ENCODE measurements at regions not wholly inside any gene's neighbourhood (a gene's known extent, or its start where the extent isn't known, plus 50 kb on each side); places are given as distances from the start of the nearest gene placed in this dataset.

GRCh38 chr2:12577091-12577490 is 139.6 kb upstream of the TRIB2 start:
- no peak for DNase-seq

- no peak for DNase-seq
These were observed 139.0 kb upstream of the TRIB2 start for GRCh38 chr2:12577567-12578253.

GRCh38 chr2:12579018-12579417 is 137.7 kb upstream of the TRIB2 start:
- DNase-seq = no peak

- DNase-seq = no peak
These were observed 132.4 kb upstream of the TRIB2 start for GRCh38 chr2:12584338-12584737.

GRCh38 chr2:12585784-12586183 is 131.0 kb upstream of the TRIB2 start:
- DNase-seq = no peak

DNA sequence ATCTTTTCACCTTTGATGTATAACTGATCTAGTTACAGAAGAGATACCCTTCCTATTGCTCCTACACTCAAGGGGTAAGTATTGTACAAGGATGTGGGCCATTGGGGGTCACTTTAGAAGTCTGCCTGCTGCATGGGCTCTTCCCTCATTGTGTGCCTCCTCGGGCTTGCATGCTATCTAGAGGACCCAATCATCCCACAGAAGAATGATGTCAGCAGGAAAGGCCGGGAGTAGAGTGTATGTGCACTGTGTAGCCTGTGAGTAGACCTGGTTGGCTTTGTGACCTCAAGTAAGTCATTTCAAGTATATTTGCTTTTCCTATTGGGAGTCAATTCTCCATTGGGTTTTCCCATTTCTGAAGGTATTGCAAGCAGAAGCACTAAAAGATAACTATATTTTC is 129.5 kb upstream of the TRIB2 start:
- no peak for DNase-seq

DNA sequence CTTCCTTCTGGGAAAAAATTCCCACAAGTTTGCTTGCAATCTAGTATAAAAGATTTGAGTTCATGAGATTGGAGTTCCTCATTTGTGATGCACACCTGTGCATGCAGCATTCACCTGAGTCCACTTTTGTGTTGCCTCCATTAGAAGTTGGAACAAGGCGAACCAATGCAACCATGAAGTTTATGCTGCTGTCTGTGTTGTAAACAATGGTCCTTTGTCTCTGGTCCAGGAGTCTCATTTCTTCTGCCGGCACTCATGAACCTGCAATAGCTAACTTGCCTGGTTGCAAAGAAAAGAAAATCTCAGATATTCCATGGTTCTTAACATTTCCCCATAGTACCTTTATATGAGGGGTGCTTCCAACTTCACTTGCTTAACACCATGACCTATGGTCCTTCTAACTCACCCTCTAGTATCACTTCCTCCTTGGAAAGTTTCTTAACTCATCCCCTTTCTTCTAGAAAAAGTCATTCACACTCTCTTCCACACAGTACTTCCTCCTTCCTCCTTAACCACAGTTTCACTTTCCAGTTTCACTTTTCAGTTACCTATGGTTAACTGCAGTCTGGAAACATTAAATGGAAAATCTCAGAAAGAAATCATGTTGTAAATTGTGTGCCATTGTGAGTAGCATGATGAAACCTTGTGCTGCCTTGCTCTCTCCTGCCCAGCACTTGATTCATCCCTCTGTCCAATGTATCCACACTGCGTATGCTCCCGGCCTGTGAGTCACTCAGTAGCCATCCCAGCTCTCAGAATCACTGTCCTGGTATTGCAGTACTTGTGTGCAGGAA is 128.8 kb upstream of the TRIB2 start:
- no peak for DNase-seq

GRCh38 chr2:12588986-12589385 is 127.8 kb upstream of the TRIB2 start:
- no peak for DNase-seq

- no peak for DNase-seq
These were observed 126.9 kb upstream of the TRIB2 start for GRCh38 chr2:12589802-12590320.

DNA sequence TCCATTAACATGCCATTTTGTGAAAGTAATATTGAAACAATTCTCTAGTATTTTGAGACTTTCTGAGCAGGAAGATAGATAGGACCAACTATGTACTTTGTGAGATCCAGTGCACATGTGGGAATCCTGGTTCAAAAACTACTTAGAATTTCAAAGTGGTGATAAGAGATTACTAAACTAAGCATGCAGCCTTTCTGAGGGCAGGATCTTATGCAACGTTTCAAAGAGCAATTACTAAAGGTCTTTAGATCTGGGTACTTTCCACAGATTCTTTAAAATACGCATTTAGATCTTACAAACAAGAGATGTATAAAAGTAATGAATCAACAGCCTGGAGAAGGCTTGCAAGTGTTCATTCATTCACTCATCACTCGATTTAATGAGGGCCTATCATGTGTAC is 124.4 kb upstream of the TRIB2 start:
- DNase-seq = no peak

GRCh38 chr2:12594590-12594989 is 122.1 kb upstream of the TRIB2 start:
- no peak for DNase-seq

GRCh38 chr2:12596771-12597170 is 120.0 kb upstream of the TRIB2 start:
- DNase-seq = no peak

- DNase-seq = no peak
These were observed 119.1 kb upstream of the TRIB2 start for GRCh38 chr2:12597610-12598009.

- DNase-seq = no peak
These were observed 114.1 kb upstream of the TRIB2 start for GRCh38 chr2:12602661-12603060.

DNA sequence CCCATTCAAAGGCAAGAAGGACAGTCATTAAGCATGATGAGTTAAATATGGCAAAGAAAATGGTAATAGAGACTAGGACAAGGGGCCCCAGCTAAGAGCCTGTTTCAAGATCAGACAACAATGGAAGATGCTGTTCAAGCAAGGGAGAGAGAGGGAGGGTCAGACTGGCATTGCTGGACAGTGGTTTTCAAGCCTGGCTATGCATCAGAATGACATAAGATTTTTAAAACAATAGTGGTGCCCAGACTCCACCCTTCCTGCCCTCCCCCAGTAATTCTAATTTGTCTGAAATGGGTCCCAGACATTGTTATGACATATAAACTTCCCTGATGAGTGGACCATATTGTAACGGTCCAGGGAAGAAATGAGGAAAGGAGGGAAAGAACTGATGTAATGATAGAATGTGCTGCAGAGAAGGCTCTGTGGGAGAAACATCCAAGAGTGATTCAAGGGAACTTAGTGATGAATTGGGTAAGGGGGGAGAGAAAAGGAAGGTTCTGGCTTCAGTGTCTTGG is 112.9 kb upstream of the TRIB2 start:
- DNase-seq = no peak

DNA sequence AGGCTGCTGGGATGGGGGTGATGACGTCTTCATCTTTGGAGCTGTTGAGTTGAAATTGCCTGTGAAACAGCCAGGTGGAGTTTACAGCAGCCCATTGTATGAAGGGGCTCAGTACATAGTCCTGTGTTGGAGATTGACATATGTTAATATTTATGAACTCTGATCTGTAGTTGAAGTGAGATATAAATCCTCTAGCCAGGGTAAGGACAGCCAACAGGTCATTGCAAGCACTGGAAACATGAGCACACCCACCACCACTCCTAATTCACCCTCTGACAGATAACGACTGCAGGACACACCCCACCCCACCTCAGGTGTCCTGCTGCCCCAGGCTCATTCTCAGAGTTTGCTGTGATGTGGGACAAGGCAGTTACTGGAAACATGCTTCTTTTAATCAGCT is 112.4 kb upstream of the TRIB2 start:
- DNase-seq = no peak

DNA sequence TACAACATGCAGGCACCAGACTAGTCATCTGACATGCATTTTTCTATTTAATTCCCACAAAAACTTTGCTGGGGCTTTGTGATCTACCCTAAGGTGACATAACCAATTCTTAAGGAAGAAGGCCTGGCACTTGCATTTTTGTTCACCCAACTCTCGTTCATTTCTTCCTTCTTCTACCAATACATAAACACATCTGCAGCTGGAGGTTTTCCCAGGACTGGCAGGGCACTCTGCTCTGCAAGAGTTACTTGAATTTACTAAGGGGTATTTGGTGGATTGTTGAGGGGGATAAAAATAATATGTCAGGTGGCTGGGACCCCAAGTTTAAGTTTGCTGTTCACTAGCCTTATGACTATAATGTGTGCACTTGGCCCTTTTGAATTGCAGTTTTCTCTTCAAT is 111.4 kb upstream of the TRIB2 start:
- DNase-seq = no peak

GRCh38 chr2:12605936-12606335 is 110.8 kb upstream of the TRIB2 start:
- DNase-seq = no peak

DNA sequence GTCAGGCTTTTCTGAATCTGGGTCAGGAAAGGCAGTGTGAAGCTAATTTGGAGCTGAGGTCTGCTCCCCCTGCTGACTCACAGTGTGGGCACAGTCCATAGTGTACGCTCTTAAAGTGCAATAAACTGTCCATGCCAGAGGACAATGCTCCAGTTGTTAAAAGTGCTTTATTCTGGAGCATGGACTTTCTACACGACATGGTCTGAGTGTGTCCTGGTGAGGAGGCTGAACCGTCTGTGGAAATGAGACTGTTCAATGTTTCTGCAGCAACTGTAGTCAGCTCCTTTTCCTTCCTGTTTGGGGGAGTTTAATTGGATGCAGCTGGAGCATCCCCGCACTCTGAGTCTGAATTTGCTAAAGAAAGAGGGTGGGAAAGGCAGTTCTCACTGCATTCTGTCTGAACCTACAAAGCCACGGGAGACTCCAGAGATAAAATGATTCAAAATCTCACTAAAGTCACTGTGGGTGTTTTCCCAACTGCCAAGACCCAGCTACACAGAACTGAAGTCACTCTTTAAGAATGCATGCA is 110.2 kb upstream of the TRIB2 start:
- DNase-seq = no peak

GRCh38 chr2:12607971-12608370 is 108.8 kb upstream of the TRIB2 start:
- no peak for DNase-seq

- no peak for DNase-seq
These were observed 106.4 kb upstream of the TRIB2 start for GRCh38 chr2:12610314-12610713.

- DNase-seq = no peak
These were observed 104.6 kb upstream of the TRIB2 start for GRCh38 chr2:12612168-12612567.

DNA sequence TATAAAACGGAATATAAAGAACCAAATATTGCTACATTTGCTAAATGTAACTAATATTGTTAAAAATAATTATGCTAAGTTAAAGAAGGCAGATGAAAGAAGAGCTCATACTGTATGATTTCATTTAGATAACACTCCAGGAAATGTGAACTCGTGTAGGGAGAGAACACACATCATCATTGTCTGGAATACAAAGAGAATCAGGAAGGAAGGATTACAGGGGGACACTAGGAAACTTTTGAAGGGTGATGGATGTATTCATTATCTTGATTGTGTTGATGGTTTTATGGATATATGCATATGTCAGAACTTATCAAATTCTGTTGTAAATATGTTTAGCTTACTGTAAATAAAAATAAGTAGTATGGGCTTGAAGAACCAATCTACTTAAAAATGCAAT is 104.1 kb upstream of the TRIB2 start:
- no peak for DNase-seq
